Endothelial cell of umbilical vein (primary cell): ENCODE measurements at regions not wholly inside any gene's neighbourhood (a gene's known extent, or its start where the extent isn't known, plus 50 kb on each side); places are given as distances from the start of the nearest gene placed in this dataset.

Experiments used
- CTCF ChIP-seq, 2 donors: IDR thresholded peaks; 1 replicate in 1 of 2; 2 replicates in 1 of 2; pipeline ENCODE4 v1.5.1; 2011; ENCODE audit warnings: low read length in 2 of 2, mild to moderate bottlenecking in 2 of 2, moderate library complexity in 2 of 2, control low read depth in 1 of 2, inconsistent platforms in 1 of 2, low read depth in 1 of 2; ENCODE audit not compliant: insufficient read depth in 1 of 2; ENCODE audit errors: extremely low read depth in 1 of 2
- EZH2 ChIP-seq: IDR thresholded peaks from 2 replicates; pipeline ENCODE4 v1.6.1; 2012; ENCODE audit warnings: borderline replicate concordance, low read depth, mild to moderate bottlenecking, moderate library complexity, low read length, inconsistent platforms; ENCODE audit not compliant: severe bottlenecking

GRCh38 chr2:238566001-238566645, 139.4 kb downstream of the ASB1 start:
- no peak for TF ChIP-seq CTCF (IDR thresholded peaks at IDR 0.05; ENCODE audit: extremely low read depth in 1 of 2, insufficient read depth in 1 of 2, low read depth in 1 of 2, low read length in 2 of 2)
- no peak for TF ChIP-seq EZH2
